ENCODE measurements at regions not wholly inside any gene's neighbourhood (a gene's known extent, or its start where the extent isn't known, plus 50 kb on each side); places are given as distances from the start of the nearest gene placed in this dataset.
"Not testable (repeated sequence)": the region's sequence is repeated elsewhere in the genome, so short reads cannot be mapped to it uniquely, and the experiment has no call there.

GRCh38 chr6:12356983-12357972, 67.1 kb downstream of the EDN1 start:
- no peak overlapping the region for H3K4me3 ChIP-seq (ENCODE audit: low read length)
- no peak for TF ChIP-seq CTCF (conservative IDR thresholded peaks at IDR 0.05; ENCODE audit: low read depth, low read length)
- no peak for DNase-seq (ENCODE audit: low read depth)

GRCh38 chr6:12359036-12359435, 68.9 kb downstream of the EDN1 start:
- DNase-seq (ENCODE audit: low read depth), result no peak
- no peak overlapping the region for H3K4me3 ChIP-seq (ENCODE audit: low read length)
- no peak for TF ChIP-seq CTCF (conservative IDR thresholded peaks at IDR 0.05; ENCODE audit: low read depth, low read length)

GRCh38 chr6:12361042-12361765, 71.0 kb downstream of the EDN1 start:
- no peak for TF ChIP-seq CTCF (conservative IDR thresholded peaks at IDR 0.05; ENCODE audit: low read depth, low read length)
- no peak for DNase-seq (ENCODE audit: low read depth)
- H3K4me3 ChIP-seq (ENCODE audit: low read length), result no peak overlapping the region

- H3K4me3 ChIP-seq (ENCODE audit: low read length); DNase-seq (ENCODE audit: low read depth): not testable (repeated sequence)
Measured at GRCh38 chr6:12363277-12363650, 73.1 kb downstream of the EDN1 start.

- DNase-seq (ENCODE audit: low read depth), result no peak
- H3K4me3 ChIP-seq (ENCODE audit: low read length), result no peak overlapping the region
- TF ChIP-seq CTCF (conservative IDR thresholded peaks at IDR 0.05; ENCODE audit: low read depth, low read length), result no peak
Measured at GRCh38 chr6:12363651-12364381, 73.7 kb downstream of the EDN1 start.

GRCh38 chr6:12364621-12365020, 74.5 kb downstream of the EDN1 start:
- H3K4me3 ChIP-seq (ENCODE audit: low read length), result no peak overlapping the region
- no peak for TF ChIP-seq CTCF (conservative IDR thresholded peaks at IDR 0.05; ENCODE audit: low read depth, low read length)
- DNase-seq (ENCODE audit: low read depth), result no peak

GRCh38 chr6:12366731-12367130, 76.6 kb downstream of the EDN1 start:
- TF ChIP-seq CTCF (conservative IDR thresholded peaks at IDR 0.05; ENCODE audit: low read depth, low read length), result no peak
- H3K4me3 ChIP-seq (ENCODE audit: low read length), result no peak overlapping the region
- DNase-seq (ENCODE audit: low read depth), result no peak
